Muscle of arm (tissue), 1 donor: ENCODE measurements at regions not wholly inside any gene's neighbourhood (a gene's known extent, or its start where the extent isn't known, plus 50 kb on each side); places are given as distances from the start of the nearest gene placed in this dataset.
"Not testable (repeated sequence)": the region's sequence is repeated elsewhere in the genome, so short reads cannot be mapped to it uniquely, and the experiment has no call there.

Experiments
- DNase-seq: peaks from one replicate; pipeline ENCODE4 v3.0.0-alpha.2; 2013

DNA sequence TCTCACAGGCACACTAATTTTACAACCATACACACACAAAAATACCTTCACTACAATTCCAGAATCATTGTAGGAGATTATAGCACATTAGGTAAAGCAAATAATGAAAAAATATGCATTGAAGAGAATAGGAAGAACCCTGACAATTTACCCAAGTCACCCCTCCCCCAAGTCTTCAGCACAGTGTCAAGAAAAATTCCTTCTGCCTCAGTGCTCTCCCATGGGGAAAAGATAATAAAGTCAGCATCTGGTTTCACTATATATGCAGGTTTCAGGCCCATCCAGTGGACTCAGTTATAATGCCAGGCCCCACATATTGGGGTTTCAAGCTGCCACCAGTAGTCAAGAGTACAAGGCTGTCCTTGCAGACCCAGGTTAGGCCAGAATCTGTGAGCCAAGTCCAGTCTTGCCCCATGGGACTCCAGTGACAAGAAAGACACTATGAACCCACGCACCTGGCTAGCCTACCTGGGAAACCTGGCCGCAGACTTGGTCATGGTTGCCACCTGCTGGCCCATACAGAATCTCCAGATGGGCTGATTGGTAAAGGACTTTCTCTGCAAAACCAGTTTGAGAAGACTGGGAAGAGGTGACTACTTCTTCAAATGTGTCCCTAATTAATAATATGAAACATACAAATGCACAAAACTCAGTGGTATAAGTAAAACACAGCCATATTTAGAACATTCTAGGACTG lies 398.6 kb upstream of the FLRT2 start:
- DNase-seq: no peak

DNA sequence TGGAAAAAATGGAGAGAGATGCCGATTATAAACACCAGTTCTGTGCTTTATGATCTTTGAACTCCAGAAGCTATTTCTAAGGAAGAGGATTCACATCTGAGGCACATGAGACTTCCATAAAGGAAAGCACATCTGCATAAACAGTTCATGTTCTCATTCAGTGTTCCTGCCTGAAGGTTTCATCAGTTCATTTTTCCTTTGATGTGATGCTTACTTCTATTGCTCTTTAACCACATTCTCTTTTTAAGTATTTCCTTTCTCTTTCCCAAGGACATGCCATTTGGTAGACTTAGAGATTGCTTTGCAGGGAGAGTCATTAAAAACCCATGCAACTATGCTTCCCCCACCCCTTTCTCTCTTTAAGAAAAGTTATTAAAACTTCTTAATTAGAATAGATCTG lies 387.0 kb upstream of the FLRT2 start:
- no peak for DNase-seq

DNA sequence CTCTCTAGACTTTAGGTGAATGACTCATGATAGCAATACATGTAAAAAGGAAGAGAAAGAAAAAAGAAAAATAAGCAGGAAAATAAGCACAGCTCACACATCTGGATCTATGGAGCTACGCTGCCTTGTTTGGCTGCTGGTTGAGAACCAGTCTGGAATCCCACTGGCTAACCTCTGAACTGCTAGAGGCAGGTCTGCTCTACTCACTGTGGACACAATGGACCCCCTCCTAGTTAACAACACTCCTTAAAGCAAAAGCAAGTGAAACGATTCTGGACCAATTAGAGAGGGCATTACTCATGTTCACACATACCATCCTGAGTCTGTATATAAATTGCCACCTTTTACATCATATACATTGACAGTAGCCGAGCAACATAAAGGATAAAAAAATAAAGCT lies 383.2 kb upstream of the FLRT2 start:
- no peak for DNase-seq

DNA sequence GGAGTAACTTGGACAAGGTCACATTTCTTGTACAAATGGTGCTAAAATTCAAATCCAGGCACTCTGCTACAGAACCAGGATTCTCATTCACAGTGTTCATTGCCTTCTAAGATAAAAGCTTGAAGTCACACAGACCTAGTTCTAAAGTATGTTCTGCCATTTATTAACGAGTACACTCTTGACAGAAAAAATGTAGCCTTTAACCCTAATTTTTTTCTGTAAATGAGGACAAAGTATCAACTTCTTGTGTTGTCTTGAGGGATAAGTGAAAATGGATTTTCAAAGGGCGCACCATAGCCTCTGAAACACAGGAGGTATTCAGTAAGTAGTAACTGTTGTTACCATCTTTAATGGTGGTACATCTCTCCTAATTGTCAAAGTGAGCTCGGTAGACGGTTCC lies 379.8 kb upstream of the FLRT2 start:
- DNase-seq: no peak

DNA sequence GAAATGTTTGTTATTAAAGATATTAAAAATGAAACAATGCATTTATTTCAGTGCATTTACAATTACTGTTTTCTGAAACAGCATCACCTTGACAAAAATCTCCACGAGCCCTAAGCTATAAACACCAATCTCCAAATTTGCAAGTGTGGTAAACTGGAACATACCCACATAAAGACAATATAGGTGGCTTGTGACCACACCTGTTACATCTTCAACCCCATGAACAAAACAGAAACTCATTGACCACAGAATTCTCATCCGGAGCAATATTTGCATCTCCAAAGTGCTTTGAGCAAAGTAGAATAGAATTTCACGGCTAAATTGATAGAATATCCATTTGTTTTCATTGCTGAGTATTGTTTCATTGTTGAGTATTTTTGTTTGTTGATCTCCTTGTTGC lies 375.2 kb upstream of the FLRT2 start:
- no peak for DNase-seq

DNA sequence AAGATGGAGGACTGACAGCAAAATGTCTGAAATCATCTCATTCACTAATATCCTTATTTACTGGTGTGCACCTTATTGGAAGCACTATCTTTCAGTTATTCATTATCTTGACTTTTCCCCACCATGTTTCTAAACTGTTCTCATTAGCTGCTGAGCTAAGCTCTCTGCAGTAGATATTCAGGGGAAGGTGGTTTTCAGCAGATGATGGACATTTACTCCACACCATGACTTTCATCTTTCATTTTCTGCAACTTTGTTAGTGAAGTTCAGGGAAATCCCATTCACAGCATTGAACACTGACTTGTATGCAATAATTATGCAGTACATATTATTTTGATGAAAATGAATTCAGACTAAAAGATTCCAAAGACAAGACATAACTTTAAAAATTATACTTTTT lies 373.6 kb upstream of the FLRT2 start:
- no peak for DNase-seq

DNA sequence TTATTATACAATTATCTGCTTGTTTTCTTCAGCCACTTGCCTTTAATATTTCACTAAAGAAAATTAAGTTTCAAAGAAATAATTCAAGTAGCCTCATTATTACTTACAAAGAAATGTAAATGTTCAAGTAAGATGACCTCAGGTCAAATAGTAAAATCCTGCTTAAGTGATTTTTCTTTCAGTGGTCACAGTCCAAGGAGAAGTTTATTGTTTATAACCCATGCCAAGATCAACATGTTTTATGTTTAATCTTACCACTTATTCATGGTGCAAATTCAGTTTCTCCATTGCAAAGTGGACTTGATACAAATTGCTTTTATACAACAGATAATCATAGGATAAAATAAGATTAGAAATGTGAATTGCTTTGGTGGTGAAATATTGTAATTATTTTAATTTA lies 370.2 kb upstream of the FLRT2 start:
- no peak for DNase-seq

DNA sequence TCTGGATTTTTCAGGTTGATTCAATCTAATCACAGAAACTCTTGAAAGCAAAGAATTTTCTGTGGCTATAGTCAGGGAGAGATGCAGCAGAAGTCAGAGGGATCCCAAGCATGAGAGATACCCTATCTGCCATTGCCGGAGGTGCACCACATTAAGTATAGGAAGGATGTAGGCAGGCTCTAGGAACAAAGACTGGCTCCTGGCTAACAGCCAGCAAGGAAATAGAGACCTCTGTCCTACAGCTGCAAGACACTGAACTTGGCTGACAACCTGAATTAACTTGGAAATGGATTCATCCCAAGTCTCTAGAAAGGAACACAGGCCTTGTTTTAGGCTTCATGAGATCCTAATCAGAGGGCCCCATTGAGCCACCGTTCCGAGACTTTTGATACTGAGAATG lies 364.9 kb upstream of the FLRT2 start:
- no peak for DNase-seq

DNA sequence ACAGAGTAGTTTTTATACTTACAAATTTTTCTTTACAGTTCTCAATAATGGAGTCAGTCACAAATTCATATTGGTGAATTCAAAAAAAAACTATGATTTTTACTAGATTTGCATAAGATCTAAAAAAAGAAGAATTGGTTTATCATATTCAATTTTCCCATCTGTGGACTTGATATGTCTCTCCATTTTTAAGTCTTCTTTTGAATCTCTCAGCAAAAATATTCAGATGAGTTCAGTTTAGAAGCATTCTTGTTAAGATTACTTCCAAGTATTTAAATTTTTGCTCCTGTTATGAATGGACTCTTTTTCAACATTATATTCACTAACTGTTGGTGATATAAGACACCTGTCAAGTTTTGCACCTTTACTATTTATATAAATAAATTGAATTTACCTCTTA lies 360.6 kb upstream of the FLRT2 start:
- DNase-seq: no peak

DNA sequence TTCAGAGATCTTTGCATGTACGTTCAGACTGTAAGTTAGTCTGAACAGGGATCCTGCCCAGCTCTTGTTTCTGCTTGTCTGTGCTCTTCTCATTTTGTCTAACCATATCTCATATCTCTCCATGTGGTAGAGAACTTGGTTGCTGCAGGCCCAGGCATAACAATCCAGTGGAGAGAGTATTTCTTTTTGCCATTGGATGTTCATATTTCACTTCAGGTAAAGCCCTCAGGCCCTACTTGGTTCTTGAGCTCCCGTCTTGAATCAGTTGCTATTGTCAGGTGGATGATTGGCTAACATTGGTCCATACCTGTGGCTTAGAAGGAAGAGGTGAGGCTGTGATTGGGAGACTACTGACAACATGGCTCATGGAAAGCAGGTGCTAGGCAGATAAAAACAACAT lies 357.7 kb upstream of the FLRT2 start:
- no peak for DNase-seq

DNA sequence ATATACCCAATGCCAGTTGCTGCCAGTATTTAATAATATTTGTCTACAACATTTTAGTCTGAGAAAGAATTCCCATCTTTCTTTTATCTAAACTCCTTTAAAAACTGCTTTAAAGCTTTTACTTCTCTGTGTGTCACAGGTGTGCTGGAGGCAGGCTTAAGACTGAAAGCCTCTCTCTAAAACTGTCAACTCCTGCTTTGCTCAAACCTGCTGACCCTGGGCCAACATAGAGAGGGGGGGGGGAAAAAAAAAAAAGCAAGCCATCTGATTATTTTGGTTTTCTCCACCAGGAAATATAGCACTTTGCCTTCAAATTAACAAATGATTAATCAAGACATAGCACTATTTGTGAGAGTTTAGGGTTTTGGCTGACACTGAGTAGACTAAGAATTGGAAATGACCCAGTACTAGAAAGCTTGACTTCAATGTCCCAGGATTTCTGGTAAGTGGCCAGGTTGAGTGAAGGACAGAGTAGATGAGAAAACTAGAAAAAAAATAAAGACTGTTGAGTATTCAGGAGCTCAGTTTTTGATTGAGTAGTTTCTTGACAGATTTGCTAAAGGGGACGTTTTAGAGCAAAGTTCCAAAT lies 357.0 kb upstream of the FLRT2 start:
- no peak for DNase-seq

DNA sequence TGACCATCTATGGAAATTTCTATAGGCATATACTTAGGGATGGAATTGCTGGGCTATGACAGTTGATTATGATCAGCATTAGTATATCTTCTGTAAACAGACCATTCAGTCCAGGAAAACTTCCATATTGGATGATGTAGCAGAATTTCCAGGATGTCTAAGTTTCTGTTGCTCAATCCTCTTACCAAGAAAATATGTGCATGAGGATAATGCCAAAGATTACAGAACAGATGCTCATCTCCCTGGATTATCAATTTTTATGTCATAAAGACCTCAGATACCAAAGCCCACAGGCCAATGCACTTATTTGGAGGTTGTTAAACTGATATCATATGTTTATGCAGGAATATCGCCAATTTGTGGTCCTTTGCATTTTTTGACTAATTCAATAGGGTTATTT lies 354.4 kb upstream of the FLRT2 start:
- DNase-seq: no peak

DNA sequence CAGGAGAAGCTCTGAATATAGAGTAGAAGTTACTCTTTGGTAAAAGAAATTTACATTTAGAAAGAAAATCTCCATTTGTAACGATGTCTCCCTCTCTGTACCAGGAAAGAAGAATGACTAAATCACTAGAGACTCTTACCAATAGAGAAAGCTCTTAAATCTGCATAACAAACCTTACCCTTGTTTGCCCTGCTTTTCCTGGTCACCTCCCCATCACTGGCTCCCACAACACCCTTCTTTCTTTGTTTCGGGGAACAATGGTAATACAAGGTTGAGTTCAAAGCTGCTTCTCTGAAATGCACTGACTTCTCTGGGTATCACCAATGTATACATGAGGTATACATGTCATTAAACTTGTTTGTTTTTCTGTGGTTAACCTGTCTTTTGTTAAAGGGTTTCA lies 351.1 kb upstream of the FLRT2 start:
- DNase-seq: no peak

DNA sequence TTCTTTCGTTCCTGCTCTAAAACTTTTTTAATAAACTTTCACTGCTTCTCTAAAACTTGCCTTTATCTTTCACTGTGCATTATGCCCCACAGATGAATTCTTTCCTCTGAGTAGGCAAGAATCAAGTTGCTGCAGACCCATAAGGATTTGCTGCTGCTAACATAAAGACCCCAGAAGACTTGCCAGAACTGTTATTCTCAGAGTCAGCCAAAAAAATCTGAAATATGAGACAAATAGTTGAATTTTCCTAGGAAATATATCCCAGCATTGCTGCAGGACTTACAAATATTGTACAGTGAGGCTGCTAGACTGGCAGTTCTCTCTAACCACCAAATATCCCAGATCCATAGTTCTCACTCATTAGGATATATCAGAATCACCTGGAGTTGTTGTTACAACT lies 349.1 kb upstream of the FLRT2 start:
- DNase-seq: no peak

DNA sequence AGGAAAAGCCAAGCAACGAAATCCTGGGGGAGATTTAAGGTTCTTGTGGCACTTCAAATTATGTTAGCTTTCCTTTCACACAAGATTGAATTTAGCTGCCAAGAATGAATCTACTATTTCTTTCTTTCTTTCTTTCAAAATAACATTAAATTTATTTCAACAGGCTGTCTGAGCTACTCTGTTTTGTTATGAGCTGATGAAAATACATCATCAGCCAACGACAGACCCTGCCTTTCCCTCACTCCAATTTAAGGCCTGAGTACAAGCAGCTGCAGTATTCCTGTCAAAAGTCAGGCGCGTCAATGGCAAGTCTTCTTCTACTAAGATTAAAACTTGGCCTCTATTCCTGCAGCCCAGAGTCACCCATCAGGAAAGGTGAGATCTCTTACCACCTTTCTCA lies 347.7 kb upstream of the FLRT2 start:
- DNase-seq: no peak

DNA sequence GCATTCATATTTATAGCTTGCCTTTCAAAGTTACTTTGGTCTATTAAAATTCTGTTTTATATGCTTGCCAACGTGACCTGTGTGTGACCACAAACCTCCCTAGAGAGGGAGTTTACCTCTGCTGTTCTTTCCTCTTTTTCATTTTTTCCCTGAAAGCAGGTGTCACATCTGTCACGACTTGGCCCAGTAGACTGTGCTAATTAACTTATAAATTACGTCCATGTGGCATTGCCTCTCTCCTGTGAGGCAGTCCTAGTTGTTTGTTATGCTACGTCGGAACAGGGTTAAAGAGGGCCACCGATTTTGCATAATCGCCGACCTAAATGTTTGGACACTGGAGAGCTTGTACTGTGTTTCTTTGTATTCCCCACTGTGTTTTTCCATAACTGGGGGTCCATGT lies 343.9 kb upstream of the FLRT2 start:
- no peak for DNase-seq

DNA sequence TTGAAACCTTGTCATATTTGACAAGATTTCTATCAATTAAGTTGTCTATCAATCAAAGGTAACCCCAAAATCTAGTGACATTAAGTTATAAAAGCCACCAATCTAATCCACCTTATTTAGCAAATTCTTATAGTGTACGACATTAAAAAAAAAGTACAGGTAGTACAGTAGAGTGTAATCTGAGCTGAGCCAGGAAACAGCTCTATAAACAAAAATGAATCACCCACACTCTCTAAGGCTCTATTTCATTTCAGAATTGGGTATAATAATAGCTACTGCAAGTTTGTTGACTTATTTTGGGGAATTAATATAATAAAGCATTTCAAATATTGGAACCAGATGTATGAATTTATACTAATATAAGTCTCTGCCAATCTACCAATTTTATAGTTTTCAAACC lies 342.4 kb upstream of the FLRT2 start:
- no peak for DNase-seq

DNA sequence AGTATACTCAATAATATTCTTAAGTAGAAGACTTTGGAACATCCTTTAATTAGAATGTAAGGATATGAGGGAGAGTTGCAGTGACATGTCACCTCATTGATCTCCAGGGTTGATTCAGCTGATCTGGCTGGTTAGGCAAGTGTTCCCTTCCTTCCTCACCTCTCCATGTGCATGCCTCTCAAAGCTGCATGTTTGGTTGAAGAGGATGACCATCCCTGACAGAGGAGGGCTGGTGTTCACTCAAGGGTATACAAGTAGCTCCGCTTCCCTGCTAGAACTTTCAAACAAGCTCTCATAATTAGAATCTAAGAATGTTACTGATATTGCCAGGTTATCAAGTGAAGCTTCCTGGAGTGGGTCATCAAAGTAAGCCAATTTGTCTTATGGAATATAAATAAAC lies 341.1 kb upstream of the FLRT2 start:
- no peak for DNase-seq

DNA sequence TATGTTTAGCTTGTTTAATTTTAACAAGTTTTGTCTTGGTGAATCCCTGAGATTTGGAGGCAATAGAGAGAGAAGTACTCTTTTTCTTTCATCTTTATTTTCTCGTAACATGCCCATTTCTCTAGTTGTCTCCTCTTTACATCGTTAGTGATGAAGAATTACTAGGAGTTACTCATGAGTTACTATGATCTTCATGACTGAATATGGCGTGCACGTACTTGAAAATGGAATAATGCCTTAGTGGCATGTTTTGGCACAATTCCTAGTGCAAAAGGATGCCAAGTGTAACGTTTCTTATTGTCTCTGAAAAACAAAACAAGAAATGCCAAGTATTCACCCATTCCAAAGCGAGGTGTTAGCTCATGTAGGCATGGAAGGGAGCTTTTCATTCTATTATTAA lies 340.7 kb upstream of the FLRT2 start:
- not testable (repeated sequence) for DNase-seq

DNA sequence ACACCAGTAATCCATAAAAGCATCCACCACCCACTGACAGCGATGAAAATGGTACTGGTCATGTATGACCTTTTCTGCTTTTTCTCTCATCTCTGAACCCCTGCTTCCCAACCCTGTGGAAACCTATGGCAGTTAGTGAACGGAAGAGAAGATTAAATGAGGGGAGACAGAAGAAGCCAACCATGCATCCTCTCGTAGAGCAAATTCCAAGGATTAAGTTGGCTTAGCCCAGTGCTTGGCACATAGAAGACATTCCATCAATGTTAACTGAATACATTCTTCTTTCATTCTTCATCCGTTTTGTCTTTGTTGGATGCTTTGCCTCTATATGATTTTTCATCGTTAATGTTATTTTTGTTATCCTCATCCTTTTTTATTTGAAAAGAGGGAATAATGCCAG lies 339.7 kb upstream of the FLRT2 start:
- no peak for DNase-seq

DNA sequence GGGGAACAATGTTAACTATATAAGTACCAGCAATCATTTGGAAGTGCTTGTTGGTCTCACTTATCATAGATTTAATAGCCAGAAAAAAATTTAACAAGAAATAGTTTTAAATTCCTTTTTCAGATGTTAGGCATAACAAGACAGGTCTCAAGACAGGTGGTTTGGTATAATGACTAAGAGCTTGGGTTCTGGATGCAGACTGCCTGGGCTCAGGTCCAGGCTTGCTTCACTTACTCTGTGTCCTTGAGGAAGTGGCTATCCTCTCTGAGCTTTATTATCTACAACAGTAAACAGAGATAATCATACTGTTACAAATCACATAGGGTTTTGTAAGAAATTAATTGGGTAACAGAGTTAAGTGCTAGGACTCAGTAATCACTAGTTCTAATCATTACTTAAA lies 338.0 kb upstream of the FLRT2 start:
- no peak for DNase-seq

DNA sequence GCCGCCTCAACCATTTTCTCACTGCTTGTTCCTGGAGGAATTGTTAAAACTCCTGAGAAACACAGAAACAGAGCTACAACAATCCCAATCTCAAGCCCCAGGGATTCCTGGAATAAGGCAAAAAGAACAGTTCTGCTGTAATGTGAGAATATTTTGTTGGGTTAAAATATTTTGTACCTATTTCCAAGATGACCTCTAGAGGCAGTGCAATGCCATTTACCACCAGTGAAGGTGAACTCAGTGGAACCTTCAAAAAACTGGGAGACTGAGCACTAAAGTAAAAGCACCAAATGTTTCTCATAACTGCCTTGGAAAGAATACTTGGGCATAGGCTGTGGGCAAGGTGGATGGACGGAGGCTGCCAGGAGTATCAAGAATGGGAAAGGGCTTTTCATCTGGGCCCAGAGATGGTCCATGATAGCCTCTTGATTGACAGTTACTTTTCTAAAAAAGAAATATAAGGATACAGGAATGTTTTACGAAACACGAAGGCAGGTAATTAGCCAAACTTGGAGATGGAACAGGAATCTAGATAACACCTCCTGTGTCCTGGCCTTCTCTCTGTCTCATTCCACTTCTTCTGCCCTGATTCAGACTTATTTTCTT lies 334.0 kb upstream of the FLRT2 start:
- DNase-seq: no peak

DNA sequence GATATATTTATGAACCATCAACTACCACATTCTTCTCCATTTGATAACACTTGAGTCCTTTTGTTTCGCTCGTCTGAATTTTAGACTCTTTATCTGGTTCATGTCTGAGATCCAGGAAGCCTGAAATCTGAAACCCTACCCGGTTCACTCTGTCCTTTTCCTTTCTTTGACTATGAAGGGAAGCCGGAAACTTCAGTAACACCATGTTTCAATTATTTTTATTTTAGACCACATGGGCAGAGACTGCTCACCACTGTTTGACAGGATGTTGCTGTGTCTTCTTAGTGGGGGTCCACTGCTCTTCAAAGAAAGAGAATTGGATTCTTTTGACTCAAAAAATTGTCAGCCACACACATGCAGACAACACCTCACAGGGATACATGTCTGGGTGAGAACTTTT lies 331.9 kb upstream of the FLRT2 start:
- no peak for DNase-seq

DNA sequence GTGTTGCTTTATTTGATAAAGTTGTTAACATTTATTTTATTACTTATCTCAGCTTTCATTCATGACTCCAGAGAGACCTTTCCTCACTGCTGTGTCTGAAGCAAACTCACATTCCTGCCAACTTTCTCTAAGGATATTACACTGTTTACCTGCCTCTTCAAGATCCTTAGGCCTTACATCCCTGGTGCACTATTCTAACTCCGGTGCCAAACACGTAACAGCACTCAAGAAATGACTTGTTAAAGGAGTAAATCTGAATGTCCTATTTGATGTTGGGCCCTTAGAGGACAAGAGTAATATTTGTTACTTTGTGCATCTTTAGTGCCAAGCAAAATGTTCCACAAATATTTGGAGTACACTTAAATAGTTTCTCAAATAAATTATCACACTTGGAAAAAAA lies 324.1 kb upstream of the FLRT2 start:
- DNase-seq: no peak
